ENCODE measurements at regions not wholly inside any gene's neighbourhood (a gene's known extent, or its start where the extent isn't known, plus 50 kb on each side); places are given as distances from the start of the nearest gene placed in this dataset.
A peak's percentile ranks its signal among the peaks of the same experiment; 100 is the strongest.

DNA sequence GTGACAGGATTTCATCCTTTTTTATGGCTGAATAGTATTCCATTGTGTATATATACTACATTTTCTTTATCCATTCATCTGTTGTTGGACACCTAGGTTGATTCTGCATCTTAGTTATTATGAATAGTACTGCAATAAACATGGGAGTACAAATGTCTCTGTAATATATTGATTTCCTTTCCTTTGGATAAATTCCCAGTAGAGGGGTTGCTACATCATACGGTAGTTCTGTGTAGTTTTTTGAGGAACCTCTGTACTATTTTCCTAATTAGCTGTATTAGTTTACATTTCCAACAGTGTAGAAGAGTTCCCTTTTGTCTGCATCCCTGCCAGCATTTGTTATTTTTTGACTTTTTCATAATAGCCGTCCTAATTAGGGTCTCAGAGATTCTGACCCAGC is 201.3 kb downstream of the GIPC2 start:
- intact Hi-C loops (cut with DNase I) = no loop called here
- Histone ChIP-seq H3K27me3 (no peaks in the 10 kb centered on the region), H3K27ac (no peak overlapping the region), H3K4me1 (no peaks in the 10 kb centered on the region), H3K4me3 (no peak overlapping the region), H3K9me3 (peaks cover 0 to 4% (median 0%) of the 10 kb centered on the region in 12 donors), H3K36me3 (no peaks in the 10 kb centered on the region)
- ATAC-seq (no peak), DNase-seq (no peak)
- 60 to 91% (median 75%) methylated on average over 2 of the region's 2 CpGs for WGBS, 4 donors
- no peak for TF ChIP-seq CTCF (IDR thresholded peaks at IDR 0.05)
- no peak for TF ChIP-seq POLR2A (IDR thresholded peaks at IDR 0.05)

GRCh38 chr1:78250201-78250600 is 204.4 kb downstream of the GIPC2 start:
- Histone ChIP-seq H3K27me3 (no peaks in the 10 kb centered on the region), H3K4me1 (no peaks in the 10 kb centered on the region), H3K4me3 (no peak overlapping the region), H3K27ac (no peak overlapping the region), H3K9me3 (peaks cover 0 to 4% (median 0%) of the 10 kb centered on the region in 12 donors), H3K36me3 (no peaks in the 10 kb centered on the region)
- ATAC-seq (no peak), DNase-seq (peak in 2 of 5 donors; percentile 29 to 54)
- 34 to 56% (median 49%) methylated on average over 4 of the region's 4 CpGs for WGBS, 4 donors
- intact Hi-C loops (cut with DNase I) = no loop called here
- TF ChIP-seq POLR2A (IDR thresholded peaks at IDR 0.05) (no peak), CTCF (IDR thresholded peaks at IDR 0.05) (no peak)

- Histone ChIP-seq H3K4me1 (peaks cover 0 to 8% (median 0%) of the 10 kb centered on the region in 12 donors), H3K27ac (peak overlapping the region in 2 of 12 donors; percentile 25 to 64), H3K9me3 (peaks cover 0 to 12% (median 0%) of the 10 kb centered on the region in 12 donors), H3K36me3 (no peaks in the 10 kb centered on the region), H3K4me3 (no peak overlapping the region), H3K27me3 (no peaks in the 10 kb centered on the region)
- peak in 1 of 4 donors; percentile 31 for ATAC-seq
- intact Hi-C loops (cut with DNase I) = no loop called here
- TF ChIP-seq CTCF (IDR thresholded peaks at IDR 0.05) = no peak
- no peak for TF ChIP-seq POLR2A (IDR thresholded peaks at IDR 0.05)
- DNase-seq = no peak
- 76 to 81% (median 79%) methylated on average over 3 of the region's 3 CpGs for WGBS, 4 donors
Observed at GRCh38 chr1:78254517-78254916, 208.8 kb downstream of the GIPC2 start.

GRCh38 chr1:78255383-78255782 is 209.6 kb downstream of the GIPC2 start:
- 69 to 84% (median 73%) methylated on average over 2 of the region's 2 CpGs for WGBS, 4 donors
- H3K9me3 ChIP-seq = peaks cover 0 to 21% (median 0%) of the 10 kb centered on the region in 12 donors
- ATAC-seq (peak in 2 of 4 donors; percentile 22 to 26), DNase-seq (no peak)
- H3K36me3 ChIP-seq = no peaks in the 10 kb centered on the region
- H3K27ac ChIP-seq = peak overlapping the region in 5 of 12 donors; percentile 10 to 64 (median 25)
- intact Hi-C loops (cut with DNase I) = no loop called here
- no peak overlapping the region for H3K4me3 ChIP-seq
- TF ChIP-seq CTCF (IDR thresholded peaks at IDR 0.05) (no peak), POLR2A (IDR thresholded peaks at IDR 0.05) (no peak)
- H3K4me1 ChIP-seq = peaks cover 0 to 8% (median 0%) of the 10 kb centered on the region in 12 donors
- H3K27me3 ChIP-seq = no peaks in the 10 kb centered on the region

Data from heart left ventricle (tissue), 16 donors.